ENCODE measurements at regions not wholly inside any gene's neighbourhood (a gene's known extent, or its start where the extent isn't known, plus 50 kb on each side); places are given as distances from the start of the nearest gene placed in this dataset.
"Not testable (repeated sequence)": the region's sequence is repeated elsewhere in the genome, so short reads cannot be mapped to it uniquely, and the experiment has no call there.

GRCh38 chr14:83885837-83886293 lies 1644.1 kb upstream of the FLRT2 start:
- no peak for DNase-seq (ENCODE audit: extremely low spot score)
- no peak for TF ChIP-seq LEF1 (IDR thresholded peaks at IDR 0.05; ENCODE audit: borderline replicate concordance)
- ChIA-PET POLR2A (no interaction called here), CTCF (no interaction called here)

- no peak for TF ChIP-seq CTBP1 (IDR thresholded peaks at IDR 0.05; ENCODE audit: borderline replicate concordance)
- TF ChIP-seq ZNF384 (IDR thresholded peaks at IDR 0.05): no peak
- no peak for TF ChIP-seq SP1 (IDR thresholded peaks at IDR 0.05)
- no peak for TF ChIP-seq TARDBP (IDR thresholded peaks at IDR 0.05)
- TF ChIP-seq SUZ12 (IDR thresholded peaks at IDR 0.05): no peak
- no peak for TF ChIP-seq FOXK2 (IDR thresholded peaks at IDR 0.05)
- TF ChIP-seq ELF4 (IDR thresholded peaks at IDR 0.05): no peak
- TF ChIP-seq, protein P1, sequence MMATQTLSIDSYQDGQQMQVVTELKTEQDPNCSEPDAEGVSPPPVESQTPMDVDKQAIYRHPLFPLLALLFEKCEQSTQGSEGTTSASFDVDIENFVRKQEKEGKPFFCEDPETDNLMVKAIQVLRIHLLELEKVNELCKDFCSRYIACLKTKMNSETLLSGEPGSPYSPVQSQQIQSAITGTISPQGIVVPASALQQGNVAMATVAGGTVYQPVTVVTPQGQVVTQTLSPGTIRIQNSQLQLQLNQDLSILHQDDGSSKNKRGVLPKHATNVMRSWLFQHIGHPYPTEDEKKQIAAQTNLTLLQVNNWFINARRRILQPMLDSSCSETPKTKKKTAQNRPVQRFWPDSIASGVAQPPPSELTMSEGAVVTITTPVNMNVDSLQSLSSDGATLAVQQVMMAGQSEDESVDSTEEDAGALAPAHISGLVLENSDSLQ (IDR thresholded peaks at IDR 0.05): no peak
- TF ChIP-seq FOXM1 (IDR thresholded peaks at IDR 0.05; ENCODE audit: borderline replicate concordance): no peak
- POLR2A ChIA-PET: no interaction called here
- no peak for DNase-seq (ENCODE audit: extremely low spot score)
- CTCF ChIA-PET: no interaction called here
Measured at GRCh38 chr14:83887866-83888265, 1642.1 kb upstream of the FLRT2 start.

DNA sequence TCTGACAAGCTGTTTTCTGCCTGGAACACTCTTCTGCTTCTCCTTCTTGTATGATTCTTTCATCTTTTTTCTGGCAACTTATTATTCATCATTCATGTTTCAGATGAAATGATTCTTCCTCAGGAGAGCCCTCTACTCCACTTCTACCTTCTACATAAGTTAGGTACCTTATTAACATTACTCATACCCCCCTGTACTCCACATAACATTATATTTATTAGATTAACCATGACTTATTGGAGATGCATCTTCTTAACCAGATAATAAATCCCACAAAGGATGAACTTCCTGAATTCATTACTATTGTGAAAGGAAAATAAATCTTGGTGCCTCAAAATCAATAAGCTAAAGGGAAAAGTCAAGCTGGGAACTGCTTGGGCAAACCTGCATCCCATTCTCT lies 1636.5 kb upstream of the FLRT2 start:
- POLR2A ChIA-PET: no interaction called here
- no peak for DNase-seq (ENCODE audit: extremely low spot score)
- TF ChIP-seq ARNT (IDR thresholded peaks at IDR 0.05): no peak
- no peak for TF ChIP-seq SUZ12 (IDR thresholded peaks at IDR 0.05)
- no peak for TF ChIP-seq LEF1 (IDR thresholded peaks at IDR 0.05; ENCODE audit: borderline replicate concordance)
- no peak for TF ChIP-seq FOXM1 (IDR thresholded peaks at IDR 0.05; ENCODE audit: borderline replicate concordance)
- TF ChIP-seq ELF4 (IDR thresholded peaks at IDR 0.05): no peak
- no peak for TF ChIP-seq HDGF (IDR thresholded peaks at IDR 0.05; ENCODE audit: borderline replicate concordance)
- no peak for TF ChIP-seq CTBP1 (IDR thresholded peaks at IDR 0.05; ENCODE audit: borderline replicate concordance)
- no peak for TF ChIP-seq ZNF384 (IDR thresholded peaks at IDR 0.05)
- no peak for TF ChIP-seq NFRKB (IDR thresholded peaks at IDR 0.05)
- TF ChIP-seq, protein P1 (IDR thresholded peaks at IDR 0.05): no peak
- no peak for TF ChIP-seq FOXA1 (IDR thresholded peaks at IDR 0.05)
- no peak for TF ChIP-seq TARDBP (IDR thresholded peaks at IDR 0.05)
- TF ChIP-seq BHLHE40 (IDR thresholded peaks at IDR 0.05; ENCODE audit: borderline replicate concordance): no peak
- no peak for TF ChIP-seq FOXK2 (IDR thresholded peaks at IDR 0.05)
- no peak for TF ChIP-seq SP1 (IDR thresholded peaks at IDR 0.05)
- TF ChIP-seq L3MBTL2 (conservative IDR thresholded peaks at IDR 0.05): no peak
- CTCF ChIA-PET: no interaction called here

DNA sequence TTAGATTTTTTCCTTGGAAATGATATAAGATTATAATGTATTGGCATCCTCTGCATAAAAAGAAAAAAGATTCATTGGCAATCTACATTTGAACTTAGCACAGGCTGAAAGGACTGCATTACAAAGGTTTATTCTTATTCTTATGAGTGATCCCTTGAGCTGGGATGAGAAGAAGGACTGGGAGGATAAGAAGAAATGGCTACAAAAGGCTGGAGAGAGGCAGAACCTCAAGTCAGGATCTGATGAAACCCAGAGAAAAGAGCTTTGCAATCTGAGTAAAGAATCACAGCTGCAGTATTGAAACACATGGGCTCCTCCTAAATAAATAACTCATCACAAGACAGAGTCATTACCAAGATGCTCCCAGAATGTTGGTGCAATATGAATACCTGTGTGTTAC lies 1635.4 kb upstream of the FLRT2 start:
- ChIA-PET POLR2A (interaction anchor here (0.6 kb wide), 1 partner anchor 1200 kb away, joined by 3 read pairs; no protein-coding TSS in a partner anchor), CTCF (no interaction called here)
- no peak for DNase-seq (ENCODE audit: extremely low spot score)
- TF ChIP-seq FOXM1 (IDR thresholded peaks at IDR 0.05; ENCODE audit: borderline replicate concordance) (no peak), FOXK2 (IDR thresholded peaks at IDR 0.05) (no peak), ELF4 (IDR thresholded peaks at IDR 0.05) (no peak), CTBP1 (IDR thresholded peaks at IDR 0.05; ENCODE audit: borderline replicate concordance) (no peak), L3MBTL2 (conservative IDR thresholded peaks at IDR 0.05) (no peak)

DNA sequence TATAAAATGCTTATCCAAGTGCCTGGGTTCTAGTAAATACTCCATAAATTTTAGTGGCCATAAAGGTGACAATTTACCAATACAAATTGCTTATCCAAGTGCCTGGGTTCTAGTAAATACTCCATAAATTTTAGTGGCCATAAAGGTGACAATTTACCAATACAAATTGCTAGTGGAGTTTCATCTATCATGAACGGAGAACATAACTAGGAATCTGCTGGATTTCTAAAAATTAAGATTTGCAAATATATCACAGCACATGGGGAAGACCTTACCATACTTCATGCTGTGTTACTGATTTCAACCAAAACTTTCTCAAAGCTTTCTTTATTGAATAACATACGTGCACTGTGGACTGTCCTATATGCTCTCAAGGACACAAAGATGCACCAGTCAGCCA lies 1631.4 kb upstream of the FLRT2 start:
- DNase-seq (ENCODE audit: extremely low spot score); POLR2A ChIA-PET: not testable (repeated sequence)
- CTCF ChIA-PET: interaction anchor here (0.5 kb wide), 1 partner anchor 71 kb away, joined by 4 read pairs; no protein-coding TSS in a partner anchor

DNA sequence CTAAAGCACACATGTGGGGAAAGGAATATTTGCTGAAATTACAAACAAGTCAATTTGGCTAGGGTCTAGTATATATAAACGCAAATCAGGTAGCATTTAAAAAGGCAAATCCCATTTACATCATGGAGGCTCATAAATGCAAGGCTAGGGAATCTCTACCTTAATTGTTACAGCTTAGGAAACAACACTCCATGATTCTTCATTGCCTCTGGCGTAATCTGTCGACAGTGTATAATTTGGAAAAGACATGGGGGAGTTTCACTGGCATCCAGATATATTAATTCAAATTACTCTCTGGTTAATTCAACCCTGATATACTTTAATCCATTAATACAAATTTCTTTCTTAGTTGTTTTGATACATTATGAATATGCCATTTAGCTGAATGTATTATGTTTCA lies 1630.2 kb upstream of the FLRT2 start:
- ChIA-PET CTCF (no interaction called here), POLR2A (no interaction called here)
- no peak for TF ChIP-seq FOXA1 (IDR thresholded peaks at IDR 0.05)
- TF ChIP-seq ZNF384 (IDR thresholded peaks at IDR 0.05): no peak
- TF ChIP-seq SUZ12 (IDR thresholded peaks at IDR 0.05): no peak
- no peak for TF ChIP-seq ELF4 (IDR thresholded peaks at IDR 0.05)
- TF ChIP-seq ARNT (IDR thresholded peaks at IDR 0.05): no peak
- TF ChIP-seq, protein P1 (IDR thresholded peaks at IDR 0.05): no peak
- no peak for TF ChIP-seq HDGF (IDR thresholded peaks at IDR 0.05; ENCODE audit: borderline replicate concordance)
- TF ChIP-seq BHLHE40 (IDR thresholded peaks at IDR 0.05; ENCODE audit: borderline replicate concordance): no peak
- no peak for DNase-seq (ENCODE audit: extremely low spot score)

- DNase-seq (ENCODE audit: extremely low spot score): no peak
- TF ChIP-seq SP1 (IDR thresholded peaks at IDR 0.05) (no peak), ARNT (IDR thresholded peaks at IDR 0.05) (no peak), BHLHE40 (IDR thresholded peaks at IDR 0.05; ENCODE audit: borderline replicate concordance) (no peak), ZNF384 (IDR thresholded peaks at IDR 0.05) (no peak), HDGF (IDR thresholded peaks at IDR 0.05; ENCODE audit: borderline replicate concordance) (no peak), FOXA1 (IDR thresholded peaks at IDR 0.05) (no peak), FOXK2 (IDR thresholded peaks at IDR 0.05) (no peak), NFRKB (IDR thresholded peaks at IDR 0.05) (no peak), FOXM1 (IDR thresholded peaks at IDR 0.05; ENCODE audit: borderline replicate concordance) (no peak), ELF4 (IDR thresholded peaks at IDR 0.05) (no peak), SUZ12 (IDR thresholded peaks at IDR 0.05) (no peak), LEF1 (IDR thresholded peaks at IDR 0.05; ENCODE audit: borderline replicate concordance) (no peak), TARDBP (IDR thresholded peaks at IDR 0.05) (no peak), CTBP1 (IDR thresholded peaks at IDR 0.05; ENCODE audit: borderline replicate concordance) (no peak), L3MBTL2 (conservative IDR thresholded peaks at IDR 0.05) (no peak)
- TF ChIP-seq, protein P1 (IDR thresholded peaks at IDR 0.05): no peak
- ChIA-PET POLR2A (no interaction called here), CTCF (no interaction called here)
Measured at GRCh38 chr14:83905157-83905556, 1624.8 kb upstream of the FLRT2 start.
